CD4-positive, alpha-beta T cell (primary cell): ENCODE measurements at regions not wholly inside any gene's neighbourhood (a gene's known extent, or its start where the extent isn't known, plus 50 kb on each side); places are given as distances from the start of the nearest gene placed in this dataset.
"Not testable (repeated sequence)": the region's sequence is repeated elsewhere in the genome, so short reads cannot be mapped to it uniquely, and the experiment has no call there.

ENCODE experiments used
- ATAC-seq: fragments of 200-7000 bp; cut with Tn5 transposase; one replicate; pipeline ENCODE4 v1.10.0; 2022; ENCODE audit warnings: mild to moderate bottlenecking; ENCODE audit not compliant: poor library complexity
- CTCF ChIA-PET: fragments of 350-600 bp; sonication (Branson Sonifier 250); formaldehyde crosslinking; loops from one replicate; lab custom pipeline; 2021; ENCODE audit warnings: antibody characterized with exemption, inconsistent platforms; lab: Charles Lee
- POLR2A ChIA-PET: fragments of 350-600 bp; sonication (Branson Sonifier 250); formaldehyde crosslinking; loops from one replicate; lab custom pipeline; 2021; ENCODE audit warnings: antibody characterized with exemption, inconsistent platforms; lab: Charles Lee
- DNase-seq, 14 experiments: peaks; one replicate each; pipeline ENCODE4 v3.0.0-alpha.2; 2013 to 2020; ENCODE audit warnings: mixed read lengths in 2 of 14
- H3K27ac ChIP-seq, 2 donors: one replicate each; pipeline versions ENCODE4 v1.5.1 to v1.7.0; 2013; ENCODE audit warnings: low read length in 2 of 2, low read depth in 1 of 2, mild to moderate bottlenecking in 1 of 2
- H3K27me3 ChIP-seq, 2 experiments: 1 replicate in 1 of 2; 2 replicates in 1 of 2; pipeline versions ENCODE4 v1.6.1 to v1.7.0; 2013; ENCODE audit warnings: low read length in 2 of 2, control low read depth in 1 of 2, mild to moderate bottlenecking in 1 of 2, moderate library complexity in 1 of 2; ENCODE audit not compliant: insufficient read depth in 2 of 2, control insufficient read depth in 1 of 2
- H3K36me3 ChIP-seq: one replicate; pipeline ENCODE4 v1.6.1; 2013; ENCODE audit warnings: low read length, control low read depth; ENCODE audit not compliant: insufficient read depth
- H3K4me1 ChIP-seq: one replicate; pipeline ENCODE4 v1.6.1; 2013; ENCODE audit warnings: low read length, control low read depth; ENCODE audit not compliant: insufficient read depth
- H3K4me3 ChIP-seq: one replicate; pipeline ENCODE4 v1.5.1; 2013; ENCODE audit warnings: mild to moderate bottlenecking, low read length, moderate library complexity
- H3K9me3 ChIP-seq, 2 experiments: 1 replicate in 1 of 2; 2 replicates in 1 of 2; pipeline versions ENCODE4 v1.6.1 to v1.7.0; 2013; ENCODE audit warnings: low read length in 2 of 2, mild to moderate bottlenecking in 2 of 2, control low read depth in 1 of 2, moderate library complexity in 1 of 2; ENCODE audit not compliant: control insufficient read depth in 1 of 2, insufficient read depth in 1 of 2
- H3K27ac Mint-ChIP-seq: one replicate; pipeline ENCODE4 v1.8.0; 2020; ENCODE audit warnings: mixed read lengths
- H3K27me3 Mint-ChIP-seq: one replicate; pipeline ENCODE4 v1.8.0; 2021; ENCODE audit warnings: mixed read lengths
- H3K36me3 Mint-ChIP-seq: one replicate; pipeline ENCODE4 v1.8.0; 2021; ENCODE audit warnings: low read depth, mixed read lengths
- H3K4me1 Mint-ChIP-seq: one replicate; pipeline ENCODE4 v1.8.0; 2021; ENCODE audit warnings: low read depth, mixed read lengths
- H3K4me3 Mint-ChIP-seq: one replicate; pipeline ENCODE4 v1.8.0; 2020; ENCODE audit warnings: mild to moderate bottlenecking, mixed read lengths
- H3K9me3 Mint-ChIP-seq: one replicate; pipeline ENCODE4 v1.8.0; 2020; ENCODE audit warnings: mixed read lengths
- intact Hi-C, 2 experiments: fragments of 100-400 bp; cut with DNase I in 1 of 2; cut with micrococcal nuclease in 1 of 2; formaldehyde crosslinking; loops; one replicate each; pipeline versions ENCODE4 v1.15.1 to v1.9.0; 2023 to 2025; cut with DNase I, micrococcal nuclease
- TF ChIP-seq, protein P1 (sequence below): fragments of 200-600 bp; IDR thresholded peaks from one replicate; pipeline ENCODE4 v1.8.0; 2022; ENCODE audit warnings: antibody characterized with exemption, mild to moderate bottlenecking

DNA sequence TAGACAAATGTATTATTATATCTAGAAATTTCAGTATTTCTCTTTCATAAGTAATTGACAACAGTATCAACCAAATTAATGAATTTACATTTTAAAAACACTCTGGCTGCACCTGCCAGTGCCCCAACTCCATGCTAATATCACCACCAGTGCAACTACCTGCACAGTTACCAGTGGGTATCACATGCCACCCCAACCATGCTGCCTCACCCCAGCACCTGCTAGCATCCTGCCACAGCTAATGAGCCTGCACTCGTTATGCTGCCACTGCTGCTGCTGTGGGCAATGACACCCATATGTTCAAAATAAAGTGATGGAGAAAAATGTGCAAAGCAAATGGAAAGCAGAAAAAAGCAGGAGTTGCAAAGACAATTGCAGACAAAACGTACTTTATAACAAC, 855.9 kb upstream of the MANEA start:
- no peaks in the 10 kb centered on the region for H3K36me3 ChIP-seq
- H3K27me3 Mint-ChIP-seq, result no peaks in the 10 kb centered on the region
- no peaks in the 10 kb centered on the region for H3K4me1 Mint-ChIP-seq
- DNase-seq, result no peak
- H3K9me3 ChIP-seq, result no peaks in the 10 kb centered on the region
- no peak overlapping the region for H3K27ac ChIP-seq
- no peaks in the 10 kb centered on the region for H3K27me3 ChIP-seq
- H3K36me3 Mint-ChIP-seq, result no peaks in the 10 kb centered on the region
- H3K4me3 ChIP-seq, result no peak overlapping the region
- no peak overlapping the region for H3K4me3 Mint-ChIP-seq
- peaks cover 12% of the 10 kb centered on the region for H3K9me3 Mint-ChIP-seq
- ATAC-seq, result no peak
- ChIA-PET POLR2A (no interaction called here), CTCF (no interaction called here)
- TF ChIP-seq, protein P1, sequence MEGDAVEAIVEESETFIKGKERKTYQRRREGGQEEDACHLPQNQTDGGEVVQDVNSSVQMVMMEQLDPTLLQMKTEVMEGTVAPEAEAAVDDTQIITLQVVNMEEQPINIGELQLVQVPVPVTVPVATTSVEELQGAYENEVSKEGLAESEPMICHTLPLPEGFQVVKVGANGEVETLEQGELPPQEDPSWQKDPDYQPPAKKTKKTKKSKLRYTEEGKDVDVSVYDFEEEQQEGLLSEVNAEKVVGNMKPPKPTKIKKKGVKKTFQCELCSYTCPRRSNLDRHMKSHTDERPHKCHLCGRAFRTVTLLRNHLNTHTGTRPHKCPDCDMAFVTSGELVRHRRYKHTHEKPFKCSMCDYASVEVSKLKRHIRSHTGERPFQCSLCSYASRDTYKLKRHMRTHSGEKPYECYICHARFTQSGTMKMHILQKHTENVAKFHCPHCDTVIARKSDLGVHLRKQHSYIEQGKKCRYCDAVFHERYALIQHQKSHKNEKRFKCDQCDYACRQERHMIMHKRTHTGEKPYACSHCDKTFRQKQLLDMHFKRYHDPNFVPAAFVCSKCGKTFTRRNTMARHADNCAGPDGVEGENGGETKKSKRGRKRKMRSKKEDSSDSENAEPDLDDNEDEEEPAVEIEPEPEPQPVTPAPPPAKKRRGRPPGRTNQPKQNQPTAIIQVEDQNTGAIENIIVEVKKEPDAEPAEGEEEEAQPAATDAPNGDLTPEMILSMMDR, result no peak
- intact Hi-C loops, result no loop called here
- H3K4me1 ChIP-seq, result no peaks in the 10 kb centered on the region
- no peak overlapping the region for H3K27ac Mint-ChIP-seq

DNA sequence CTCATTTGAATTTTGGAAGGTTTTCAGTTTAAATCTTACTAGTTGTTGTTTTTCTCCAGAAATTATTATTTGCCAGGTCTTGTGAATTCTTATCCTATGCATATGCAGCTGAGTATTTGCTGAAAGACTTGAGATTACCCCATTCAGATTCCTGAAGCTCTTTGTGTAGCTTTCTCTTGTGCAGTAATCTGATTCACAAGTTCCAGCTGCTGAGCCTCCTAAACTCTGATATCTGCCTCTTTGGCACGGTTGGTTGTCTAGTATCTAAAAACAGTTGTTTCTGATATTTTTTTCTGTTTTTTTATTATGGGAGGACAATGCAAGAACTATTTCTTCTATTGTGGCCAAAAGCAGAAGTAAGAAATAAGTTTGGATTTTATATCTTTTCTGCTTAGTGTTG, 863.9 kb upstream of the MANEA start:
- no peaks in the 10 kb centered on the region for H3K36me3 ChIP-seq
- ChIA-PET CTCF (no interaction called here), POLR2A (no interaction called here)
- no peak for ATAC-seq
- Mint-ChIP-seq H3K27ac (no peak overlapping the region), H3K9me3 (peaks cover 6% of the 10 kb centered on the region), H3K4me1 (no peaks in the 10 kb centered on the region), H3K36me3 (no peaks in the 10 kb centered on the region), H3K4me3 (no peak overlapping the region), H3K27me3 (no peaks in the 10 kb centered on the region)
- TF ChIP-seq, protein P1, result no peak
- intact Hi-C loops, result no loop called here
- no peak for DNase-seq
- peaks cover 0 to 4% of the 10 kb centered on the region in 2 experiments for H3K9me3 ChIP-seq
- no peaks in the 10 kb centered on the region for H3K4me1 ChIP-seq
- no peak overlapping the region for H3K27ac ChIP-seq
- no peaks in the 10 kb centered on the region for H3K27me3 ChIP-seq
- no peak overlapping the region for H3K4me3 ChIP-seq

DNA sequence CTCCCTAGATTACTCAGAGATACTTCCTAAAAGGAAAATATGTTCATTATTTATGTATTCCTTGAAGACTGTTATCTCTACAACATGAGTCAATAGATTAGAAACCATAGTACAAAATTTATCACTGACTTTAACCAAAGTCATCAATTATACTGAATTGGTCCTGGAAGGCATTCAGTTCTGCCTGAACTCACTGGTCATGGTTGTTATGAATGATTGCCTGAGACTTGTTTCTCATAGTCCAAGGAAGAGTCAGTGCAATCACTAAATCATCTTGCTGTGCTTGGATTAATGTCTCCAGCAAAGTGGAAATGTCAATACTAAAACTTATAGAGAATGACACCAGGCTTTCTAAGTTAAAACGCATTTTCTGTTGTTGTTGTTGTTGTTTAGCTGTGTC, 878.6 kb upstream of the MANEA start:
- no peak overlapping the region for H3K27ac ChIP-seq
- ATAC-seq (no peak), DNase-seq (no peak)
- no peak overlapping the region for H3K4me3 Mint-ChIP-seq
- no peaks in the 10 kb centered on the region for H3K36me3 Mint-ChIP-seq
- peaks cover 1% of the 10 kb centered on the region for H3K9me3 Mint-ChIP-seq
- no peaks in the 10 kb centered on the region for H3K9me3 ChIP-seq
- H3K27me3 ChIP-seq, result no peaks in the 10 kb centered on the region
- H3K4me1 ChIP-seq, result no peaks in the 10 kb centered on the region
- CTCF ChIA-PET, result no interaction called here
- intact Hi-C loops, result no loop called here
- POLR2A ChIA-PET, result no interaction called here
- H3K36me3 ChIP-seq, result no peaks in the 10 kb centered on the region
- TF ChIP-seq, protein P1, result no peak
- H3K4me3 ChIP-seq, result no peak overlapping the region
- no peak overlapping the region for H3K27ac Mint-ChIP-seq
- no peaks in the 10 kb centered on the region for H3K4me1 Mint-ChIP-seq
- no peaks in the 10 kb centered on the region for H3K27me3 Mint-ChIP-seq

DNA sequence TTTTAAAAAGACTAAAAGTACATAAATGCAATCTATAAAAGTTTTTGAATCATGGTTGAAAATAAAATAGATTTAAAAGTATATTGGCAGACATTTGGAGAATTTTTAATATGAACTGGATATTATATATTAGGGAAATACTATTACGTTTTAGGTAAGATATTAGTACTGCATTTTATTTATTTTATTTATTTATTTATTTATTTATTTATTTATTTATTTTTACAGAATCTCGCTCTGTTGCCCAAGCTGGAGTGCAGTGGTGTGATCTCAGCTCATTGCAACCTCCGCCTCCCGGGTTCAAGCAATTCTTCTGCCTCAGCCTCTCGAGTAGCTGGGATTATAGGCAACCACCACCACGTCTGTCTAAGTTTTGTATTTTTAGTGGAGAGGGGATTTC, 890.1 kb upstream of the MANEA start:
- H3K4me3 Mint-ChIP-seq, ATAC-seq, H3K36me3 Mint-ChIP-seq, H3K36me3 ChIP-seq, H3K4me1 ChIP-seq, DNase-seq, H3K27ac Mint-ChIP-seq, H3K4me3 ChIP-seq, intact Hi-C loops, POLR2A ChIA-PET, H3K9me3 Mint-ChIP-seq, H3K4me1 Mint-ChIP-seq, H3K27ac ChIP-seq, H3K27me3 ChIP-seq, CTCF ChIA-PET, H3K27me3 Mint-ChIP-seq, H3K9me3 ChIP-seq: not testable (repeated sequence)
